DMS53 treated with DMSO at 0.1 percent for 48 hours (cell line): ENCODE measurements at regions not wholly inside any gene's neighbourhood (a gene's known extent, or its start where the extent isn't known, plus 50 kb on each side); places are given as distances from the start of the nearest gene placed in this dataset.

Source experiments
- DNase-seq: peaks from one replicate; lab custom pipeline; 2025; ENCODE audit not compliant: unreplicated experiment; lab: John Stamatoyannopoulos, UW

DNA sequence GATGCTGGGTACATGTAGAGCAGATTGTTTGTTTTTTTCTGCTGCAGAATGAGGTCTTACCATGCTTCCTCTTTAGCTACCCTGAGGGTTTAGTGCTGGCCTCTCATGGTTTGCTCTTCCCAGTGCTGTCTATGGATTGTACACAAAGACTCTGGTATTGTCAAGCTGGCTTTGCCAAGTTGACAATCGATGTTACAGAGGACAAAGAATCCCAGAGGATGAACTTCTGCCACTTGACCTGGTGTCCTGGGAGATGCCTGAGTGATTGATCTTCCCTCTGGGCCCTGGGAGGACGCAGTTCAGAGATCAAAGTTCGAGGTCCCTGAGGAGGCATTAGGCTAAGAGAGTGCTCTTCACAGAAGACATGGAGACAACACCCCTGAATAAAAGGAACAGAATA is 865.4 kb downstream of the CCSER2 start:
- DNase-seq, result no peak

- no peak for DNase-seq
Observed at GRCh38 chr10:85194706-85195105, 866.3 kb downstream of the CCSER2 start.

GRCh38 chr10:85195596-85195995 is 867.2 kb downstream of the CCSER2 start:
- no peak for DNase-seq

GRCh38 chr10:85204814-85205213 is 876.4 kb downstream of the CCSER2 start:
- DNase-seq, result no peak

GRCh38 chr10:85212526-85212925 is 884.1 kb downstream of the CCSER2 start:
- DNase-seq, result peak; percentile 8

GRCh38 chr10:85213493-85213892 is 885.1 kb downstream of the CCSER2 start:
- DNase-seq, result no peak

- DNase-seq, result no peak
Observed at GRCh38 chr10:85222300-85222699, 893.9 kb downstream of the CCSER2 start.

GRCh38 chr10:85224366-85224940 is 896.1 kb downstream of the CCSER2 start:
- DNase-seq, result no peak

- DNase-seq, result no peak
Observed at GRCh38 chr10:85225311-85225710, 896.9 kb downstream of the CCSER2 start.

DNA sequence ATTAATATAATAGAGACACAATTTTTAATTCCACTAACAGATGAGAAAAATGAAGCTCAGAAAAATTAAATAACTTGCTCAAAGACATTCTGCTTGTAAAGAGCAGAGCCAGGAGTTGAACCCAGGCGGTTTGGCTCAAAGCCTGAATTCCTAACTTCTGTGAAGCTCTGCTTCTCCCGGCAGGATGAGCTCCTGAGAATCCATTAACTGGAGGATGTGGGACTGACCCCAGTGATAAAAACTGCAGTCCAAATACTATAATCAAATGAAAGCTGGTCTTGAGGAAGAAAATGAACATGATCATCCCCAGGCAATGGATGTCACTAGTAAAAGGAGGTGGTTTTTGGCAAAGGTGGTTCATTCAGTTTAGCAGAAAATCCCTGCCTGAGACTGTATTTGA is 898.2 kb downstream of the CCSER2 start:
- DNase-seq, result no peak

DNA sequence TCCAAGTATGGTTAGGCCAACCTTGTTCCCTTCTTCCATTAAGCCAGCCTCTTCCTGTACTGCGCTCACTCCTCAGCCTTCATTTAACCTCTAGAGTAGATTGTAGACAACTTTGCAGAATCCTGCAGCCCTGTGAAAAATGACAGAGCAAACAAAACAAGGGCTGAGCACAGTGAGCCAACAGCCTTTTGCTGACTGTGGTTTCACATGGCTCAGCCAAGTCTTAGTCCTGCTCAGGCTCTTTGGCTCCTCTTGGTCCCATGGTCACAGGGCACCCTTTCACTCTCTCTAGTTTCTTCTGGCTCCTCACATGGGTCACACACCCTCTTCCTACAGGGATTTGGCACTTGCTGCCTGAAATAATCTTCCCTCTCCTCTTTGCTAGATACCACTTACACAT is 900.3 kb downstream of the CCSER2 start:
- no peak for DNase-seq

DNA sequence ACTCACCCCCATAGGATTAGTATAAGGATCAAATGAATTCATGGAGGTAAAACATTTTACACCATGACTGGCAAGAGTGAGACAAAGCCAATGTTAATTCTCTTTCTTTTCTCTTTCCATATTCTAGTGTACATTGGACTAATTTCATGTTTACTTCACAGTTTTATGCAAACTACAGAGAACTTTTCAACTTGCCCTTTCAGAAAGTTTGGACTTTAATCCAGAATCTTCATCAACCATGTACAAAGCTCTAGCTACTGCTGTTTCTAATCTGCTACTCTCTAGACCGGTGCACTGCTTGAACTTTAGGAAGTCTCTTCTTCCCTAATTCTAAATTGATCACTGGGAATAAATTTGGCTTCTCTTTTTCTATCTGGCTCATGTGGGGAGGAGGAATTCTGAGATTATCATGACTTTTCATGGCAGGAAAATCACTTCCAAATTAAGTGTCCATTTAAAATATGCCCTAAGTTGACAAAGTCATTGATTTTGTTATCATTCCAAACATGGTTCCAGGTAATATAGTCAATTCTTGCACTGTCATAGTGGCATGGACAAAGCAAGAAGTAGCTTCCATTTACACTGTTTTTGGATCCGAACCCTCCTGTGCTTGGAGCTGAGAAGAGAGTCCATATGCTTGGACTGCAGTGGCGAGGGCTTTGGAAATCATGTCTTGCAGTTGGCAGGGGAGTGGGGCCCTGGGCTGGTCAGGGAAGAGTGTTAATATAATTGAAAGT is 903.3 kb downstream of the CCSER2 start:
- DNase-seq, result no peak

DNA sequence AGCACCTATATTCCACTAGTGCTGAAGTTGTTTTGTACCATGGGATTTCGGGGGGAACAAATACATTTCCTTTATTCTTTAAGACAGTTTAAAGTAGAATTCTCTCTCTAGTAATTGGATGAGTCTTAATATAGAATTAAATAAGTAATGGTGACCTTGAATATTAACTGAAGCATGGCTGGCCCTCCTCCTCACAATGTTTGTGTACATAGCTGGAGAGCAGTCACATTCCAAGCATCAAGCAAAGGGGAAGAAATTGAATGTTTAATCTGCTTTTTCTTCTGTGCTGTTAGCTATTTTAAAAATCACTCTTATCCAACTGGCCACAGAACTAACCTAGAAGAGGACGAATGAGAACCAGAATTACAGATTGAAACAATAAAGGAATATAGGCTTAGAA is 906.9 kb downstream of the CCSER2 start:
- DNase-seq, result no peak

GRCh38 chr10:85238676-85239075 is 910.3 kb downstream of the CCSER2 start:
- DNase-seq, result no peak

- DNase-seq, result no peak
Observed at GRCh38 chr10:85250304-85250703, 921.9 kb downstream of the CCSER2 start.

DNA sequence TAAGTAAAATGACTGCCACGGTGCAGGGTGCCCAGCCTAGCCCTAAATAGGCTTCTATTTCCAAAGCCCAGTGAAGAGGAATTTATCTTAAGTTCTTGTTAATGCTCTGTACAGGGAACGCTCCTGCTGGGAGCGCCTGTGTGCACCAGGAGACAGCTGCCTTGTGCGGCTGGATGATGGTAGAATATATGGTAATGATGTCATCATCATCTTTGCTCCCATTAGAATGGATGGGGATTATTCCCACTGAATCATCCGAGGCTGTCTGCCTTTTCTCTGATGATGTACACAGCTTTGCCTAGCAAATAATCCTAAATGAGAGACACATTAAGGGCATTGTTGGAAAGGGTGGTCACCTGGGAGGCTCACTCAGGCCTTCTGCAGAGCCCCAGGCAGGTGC is 928.1 kb downstream of the CCSER2 start:
- no peak for DNase-seq

DNA sequence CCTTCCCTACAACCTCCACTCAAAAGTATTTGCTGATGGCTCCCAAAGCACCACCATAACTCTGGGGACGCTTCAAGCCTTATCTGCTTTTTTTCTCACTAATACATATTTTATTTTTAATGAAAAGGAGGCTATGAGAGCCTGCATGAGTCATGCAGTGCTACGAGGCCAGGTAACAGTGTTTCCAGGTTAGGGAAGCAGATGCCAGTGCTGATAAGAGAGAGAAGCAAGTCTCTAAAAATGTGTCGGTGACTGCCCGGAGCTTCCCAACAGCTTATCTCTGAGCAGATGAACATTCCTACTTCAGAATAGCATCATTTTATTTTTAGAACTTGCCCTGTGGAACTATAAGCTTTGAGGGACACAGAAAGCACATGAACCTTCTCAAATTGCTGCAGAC is 931.5 kb downstream of the CCSER2 start:
- DNase-seq, result no peak

GRCh38 chr10:85262992-85263391 is 934.6 kb downstream of the CCSER2 start:
- no peak for DNase-seq

DNA sequence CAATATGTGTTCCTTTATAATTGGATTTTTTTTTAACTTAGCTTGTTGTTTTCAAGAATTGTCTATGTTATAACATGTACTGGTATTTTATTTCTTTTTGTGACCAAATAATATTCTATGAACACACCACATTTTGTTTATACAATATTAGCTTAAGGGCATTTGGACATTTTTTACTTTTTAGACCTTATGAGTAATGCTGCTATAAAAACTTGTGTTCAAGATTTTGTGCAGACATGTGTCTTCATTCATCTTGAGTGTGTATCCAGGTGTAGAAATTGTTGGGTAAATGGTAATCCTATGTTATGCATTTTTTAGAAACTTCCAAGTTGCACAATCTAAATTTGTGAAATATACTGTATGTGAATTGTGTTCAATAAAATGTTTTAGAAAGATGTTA is 936.7 kb downstream of the CCSER2 start:
- DNase-seq, result no peak

DNA sequence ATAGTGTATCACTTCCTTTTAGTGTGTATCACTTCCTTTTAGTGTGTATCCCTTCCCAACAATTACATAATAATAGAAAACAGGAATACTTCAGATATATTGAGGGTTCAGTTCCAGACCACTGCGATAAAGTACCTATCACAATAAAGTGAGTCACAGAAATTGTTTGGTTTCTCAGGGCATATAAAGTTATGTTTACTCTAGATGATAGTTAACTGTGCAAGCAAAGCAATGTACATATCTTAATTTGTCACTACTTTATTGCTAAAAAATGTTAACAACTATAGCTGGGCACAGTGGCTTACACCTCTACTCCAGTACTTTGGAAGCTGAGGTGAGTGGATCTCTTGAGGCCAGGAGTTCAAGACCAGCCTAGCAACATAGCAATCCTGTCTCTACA is 938.4 kb downstream of the CCSER2 start:
- DNase-seq, result peak; percentile 41

- peak; percentile 14 for DNase-seq
Observed at GRCh38 chr10:85280014-85280413, 951.6 kb downstream of the CCSER2 start.

DNA sequence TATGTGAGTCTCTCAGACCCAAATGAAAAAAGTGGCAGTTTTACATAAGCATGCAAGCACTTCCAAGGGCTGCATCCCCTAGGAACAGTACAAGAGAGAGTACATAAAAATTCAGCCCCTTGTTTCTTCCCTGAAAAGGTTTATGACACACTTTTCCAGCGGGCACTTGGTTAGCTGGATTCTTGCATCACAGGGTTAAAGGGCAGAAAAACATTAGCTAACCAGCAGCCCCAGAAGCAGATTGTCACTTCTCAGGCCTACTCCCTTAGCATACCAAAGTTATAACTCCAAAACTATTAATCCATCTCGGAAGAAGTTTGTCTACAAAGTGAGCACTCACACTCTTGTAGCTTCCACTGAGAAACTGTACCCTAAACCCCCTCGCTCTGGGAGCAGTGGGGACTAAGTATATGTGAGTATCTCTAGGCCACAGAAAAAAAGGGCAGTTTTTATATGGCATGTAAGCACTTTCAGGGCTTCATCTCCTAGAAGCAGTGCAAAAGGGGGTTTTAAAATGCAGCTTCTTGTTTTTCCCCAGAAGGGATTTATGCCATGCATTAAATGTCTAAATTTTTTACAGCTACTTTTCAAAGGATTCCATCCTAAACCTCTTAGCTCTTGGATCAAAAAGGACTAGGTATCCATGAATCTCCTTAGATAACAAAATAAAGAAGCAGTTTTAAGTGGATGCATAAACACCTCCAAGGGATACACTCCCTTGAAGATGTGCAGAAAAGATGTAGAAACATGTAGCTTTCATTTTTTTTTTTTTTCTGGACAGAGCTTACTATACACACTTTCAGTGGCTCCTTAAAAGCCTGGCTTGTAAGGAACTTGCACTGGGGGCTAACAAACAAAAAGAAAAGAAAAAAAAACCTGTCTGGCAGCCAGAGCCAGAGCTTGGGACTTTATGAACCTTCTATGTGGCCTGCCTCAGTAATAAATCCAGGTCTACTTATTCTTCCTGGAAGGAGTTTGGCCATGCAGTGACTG is 956.7 kb downstream of the CCSER2 start:
- DNase-seq, result no peak
